ENCODE measurements at regions not wholly inside any gene's neighbourhood (a gene's known extent, or its start where the extent isn't known, plus 50 kb on each side); places are given as distances from the start of the nearest gene placed in this dataset.

DNA sequence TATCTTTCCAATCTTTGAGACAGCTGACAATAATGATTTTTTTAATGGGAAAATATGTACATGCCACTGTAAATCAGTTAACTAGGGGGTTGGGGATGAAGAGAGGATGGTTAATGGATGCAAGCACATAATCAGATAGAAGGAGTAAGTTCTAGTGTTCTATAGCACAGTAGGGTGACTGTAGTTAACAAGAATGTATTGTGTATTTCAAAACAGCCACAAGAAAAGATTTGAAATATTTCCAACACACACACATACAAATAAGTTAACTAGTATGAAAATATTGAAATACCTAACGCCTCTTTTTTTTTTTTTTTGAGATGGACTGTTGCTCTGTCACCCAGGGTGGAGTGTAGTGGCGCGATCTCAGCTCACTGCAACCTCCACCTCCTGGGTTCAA, 153.4 kb upstream of the SALL4 start:
- TF ChIP-seq YY1 (IDR thresholded peaks at IDR 0.05; ENCODE audit: insufficient read depth, insufficient read length) (no peak), ZNF274 (IDR thresholded peaks at IDR 0.05; ENCODE audit: low read depth, low read length) (no peak), SUZ12 (IDR thresholded peaks at IDR 0.05; ENCODE audit: extremely low read depth, insufficient read depth, insufficient read length) (no peak)

Data from NT2/D1 (cell line).